NT2/D1 (cell line): ENCODE measurements at regions not wholly inside any gene's neighbourhood (a gene's known extent, or its start where the extent isn't known, plus 50 kb on each side); places are given as distances from the start of the nearest gene placed in this dataset.

Experiments used
- YY1 ChIP-seq: IDR thresholded peaks from 2 replicates; pipeline ENCODE4 v1.6.1; 2011; ENCODE audit not compliant: insufficient read length, insufficient read depth
- ZNF274 ChIP-seq: IDR thresholded peaks from 2 replicates; pipeline ENCODE4 v1.6.1; 2011; ENCODE audit warnings: mild to moderate bottlenecking, low read depth, low read length

GRCh38 chr5:63233361-63233760, 654.7 kb downstream of the LRRC70 start:
- TF ChIP-seq YY1 = no peak
- TF ChIP-seq ZNF274 = no peak
